ENCODE measurements at regions not wholly inside any gene's neighbourhood (a gene's known extent, or its start where the extent isn't known, plus 50 kb on each side); places are given as distances from the start of the nearest gene placed in this dataset.

DNA sequence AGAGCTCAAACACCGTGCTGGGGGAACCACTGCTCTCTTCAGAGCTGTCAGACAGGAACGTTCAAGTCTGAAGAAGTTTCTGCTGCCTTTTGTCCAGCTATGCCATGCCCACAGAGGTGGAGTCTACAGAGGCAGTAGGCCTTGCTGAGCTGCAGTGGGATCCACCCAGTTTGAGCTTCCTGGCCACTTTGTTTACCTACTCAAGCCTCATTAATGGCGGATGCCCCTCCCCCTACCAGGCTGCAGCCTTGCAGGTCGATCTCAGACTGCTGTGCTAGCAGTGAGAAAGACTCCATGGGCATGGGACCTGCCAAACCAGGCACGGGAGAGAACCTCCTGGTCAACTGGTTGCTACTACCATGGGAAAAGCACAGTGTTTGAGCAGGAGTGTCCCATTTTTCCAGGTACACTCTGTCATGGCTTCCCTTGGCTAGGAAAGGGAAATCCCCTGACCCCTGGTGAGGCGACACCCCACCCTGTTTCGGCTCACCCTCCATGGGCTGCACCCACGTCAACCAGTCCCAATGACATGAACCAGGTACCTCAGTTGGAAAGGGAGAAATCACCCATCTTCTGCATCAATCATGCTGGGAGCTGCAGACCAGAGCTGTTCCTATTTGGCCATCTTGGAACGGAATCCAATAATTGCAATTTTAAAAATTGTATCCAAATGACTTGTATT is 246.9 kb upstream of the ADAMTS16 start:
- Histone ChIP-seq H3K9me2 (ENCODE audit: insufficient read depth) (peaks cover 5% of the 10 kb centered on the region; the same call in 1 of the 2 replicates), H4K20me1 (replicated peaks; ENCODE audit: insufficient read depth) (no peaks in the 10 kb centered on the region), H3K27ac (ENCODE audit: low read depth) (no peak overlapping the region), H3K4me1 (ENCODE audit: insufficient read depth) (no peaks in the 10 kb centered on the region), H3K27me3 (ENCODE audit: insufficient read depth) (no peaks in the 10 kb centered on the region), H3K4me2 (no peak overlapping the region), H3F3A (replicated peaks; ENCODE audit: low read depth) (no peaks in the 10 kb centered on the region), H2AFZ (peak overlapping the region; percentile 56; the same call in 1 of the 2 replicates), H3K36me3 (ENCODE audit: insufficient read depth) (no peaks in the 10 kb centered on the region), H3K79me2 (replicated peaks; ENCODE audit: insufficient read depth) (no peaks in the 10 kb centered on the region), H3K4me3 (no peak overlapping the region)
- peaks cover 2% of the 10 kb centered on the region; the same call in 1 of the 3 replicates for H3K9me3 Mint-ChIP-seq
- ATAC-seq (no peak), DNase-seq (ENCODE audit: low spot score) (no peak)
- H3K36me3 Mint-ChIP-seq (ENCODE audit: low read depth): no peaks in the 10 kb centered on the region
- peaks cover 2% of the 10 kb centered on the region for H3K27me3 Mint-ChIP-seq (ENCODE audit: insufficient read depth, low read depth, poor library complexity)
- no peaks in the 10 kb centered on the region for H3K4me1 Mint-ChIP-seq
- no peak overlapping the region for H3K27ac Mint-ChIP-seq
- no peak overlapping the region for H3K4me3 Mint-ChIP-seq
- TF ChIP-seq, protein P1, sequence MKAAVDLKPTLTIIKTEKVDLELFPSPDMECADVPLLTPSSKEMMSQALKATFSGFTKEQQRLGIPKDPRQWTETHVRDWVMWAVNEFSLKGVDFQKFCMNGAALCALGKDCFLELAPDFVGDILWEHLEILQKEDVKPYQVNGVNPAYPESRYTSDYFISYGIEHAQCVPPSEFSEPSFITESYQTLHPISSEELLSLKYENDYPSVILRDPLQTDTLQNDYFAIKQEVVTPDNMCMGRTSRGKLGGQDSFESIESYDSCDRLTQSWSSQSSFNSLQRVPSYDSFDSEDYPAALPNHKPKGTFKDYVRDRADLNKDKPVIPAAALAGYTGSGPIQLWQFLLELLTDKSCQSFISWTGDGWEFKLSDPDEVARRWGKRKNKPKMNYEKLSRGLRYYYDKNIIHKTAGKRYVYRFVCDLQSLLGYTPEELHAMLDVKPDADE (IDR thresholded peaks at IDR 0.05): no peak
- no peak for TF ChIP-seq EZH2phosphoT487 (IDR thresholded peaks at IDR 0.05; ENCODE audit: unreplicated experiment)
- TF ChIP-seq EZH2 (IDR thresholded peaks at IDR 0.05; ENCODE audit: low read depth, unreplicated experiment): no peak
- TF ChIP-seq, protein P2, sequence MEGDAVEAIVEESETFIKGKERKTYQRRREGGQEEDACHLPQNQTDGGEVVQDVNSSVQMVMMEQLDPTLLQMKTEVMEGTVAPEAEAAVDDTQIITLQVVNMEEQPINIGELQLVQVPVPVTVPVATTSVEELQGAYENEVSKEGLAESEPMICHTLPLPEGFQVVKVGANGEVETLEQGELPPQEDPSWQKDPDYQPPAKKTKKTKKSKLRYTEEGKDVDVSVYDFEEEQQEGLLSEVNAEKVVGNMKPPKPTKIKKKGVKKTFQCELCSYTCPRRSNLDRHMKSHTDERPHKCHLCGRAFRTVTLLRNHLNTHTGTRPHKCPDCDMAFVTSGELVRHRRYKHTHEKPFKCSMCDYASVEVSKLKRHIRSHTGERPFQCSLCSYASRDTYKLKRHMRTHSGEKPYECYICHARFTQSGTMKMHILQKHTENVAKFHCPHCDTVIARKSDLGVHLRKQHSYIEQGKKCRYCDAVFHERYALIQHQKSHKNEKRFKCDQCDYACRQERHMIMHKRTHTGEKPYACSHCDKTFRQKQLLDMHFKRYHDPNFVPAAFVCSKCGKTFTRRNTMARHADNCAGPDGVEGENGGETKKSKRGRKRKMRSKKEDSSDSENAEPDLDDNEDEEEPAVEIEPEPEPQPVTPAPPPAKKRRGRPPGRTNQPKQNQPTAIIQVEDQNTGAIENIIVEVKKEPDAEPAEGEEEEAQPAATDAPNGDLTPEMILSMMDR (conservative IDR thresholded peaks at IDR 0.05; ENCODE audit: low read depth in 2 of 2): no peak
- TF ChIP-seq JUNB (IDR thresholded peaks at IDR 0.05; ENCODE audit: unreplicated experiment): no peak
- TF ChIP-seq CREB1 (CRISPR knock-in tag; IDR thresholded peaks at IDR 0.05; ENCODE audit: low read depth): no peak
- TF ChIP-seq, protein P3, sequence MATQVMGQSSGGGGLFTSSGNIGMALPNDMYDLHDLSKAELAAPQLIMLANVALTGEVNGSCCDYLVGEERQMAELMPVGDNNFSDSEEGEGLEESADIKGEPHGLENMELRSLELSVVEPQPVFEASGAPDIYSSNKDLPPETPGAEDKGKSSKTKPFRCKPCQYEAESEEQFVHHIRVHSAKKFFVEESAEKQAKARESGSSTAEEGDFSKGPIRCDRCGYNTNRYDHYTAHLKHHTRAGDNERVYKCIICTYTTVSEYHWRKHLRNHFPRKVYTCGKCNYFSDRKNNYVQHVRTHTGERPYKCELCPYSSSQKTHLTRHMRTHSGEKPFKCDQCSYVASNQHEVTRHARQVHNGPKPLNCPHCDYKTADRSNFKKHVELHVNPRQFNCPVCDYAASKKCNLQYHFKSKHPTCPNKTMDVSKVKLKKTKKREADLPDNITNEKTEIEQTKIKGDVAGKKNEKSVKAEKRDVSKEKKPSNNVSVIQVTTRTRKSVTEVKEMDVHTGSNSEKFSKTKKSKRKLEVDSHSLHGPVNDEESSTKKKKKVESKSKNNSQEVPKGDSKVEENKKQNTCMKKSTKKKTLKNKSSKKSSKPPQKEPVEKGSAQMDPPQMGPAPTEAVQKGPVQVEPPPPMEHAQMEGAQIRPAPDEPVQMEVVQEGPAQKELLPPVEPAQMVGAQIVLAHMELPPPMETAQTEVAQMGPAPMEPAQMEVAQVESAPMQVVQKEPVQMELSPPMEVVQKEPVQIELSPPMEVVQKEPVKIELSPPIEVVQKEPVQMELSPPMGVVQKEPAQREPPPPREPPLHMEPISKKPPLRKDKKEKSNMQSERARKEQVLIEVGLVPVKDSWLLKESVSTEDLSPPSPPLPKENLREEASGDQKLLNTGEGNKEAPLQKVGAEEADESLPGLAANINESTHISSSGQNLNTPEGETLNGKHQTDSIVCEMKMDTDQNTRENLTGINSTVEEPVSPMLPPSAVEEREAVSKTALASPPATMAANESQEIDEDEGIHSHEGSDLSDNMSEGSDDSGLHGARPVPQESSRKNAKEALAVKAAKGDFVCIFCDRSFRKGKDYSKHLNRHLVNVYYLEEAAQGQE (IDR thresholded peaks at IDR 0.05; ENCODE audit: unreplicated experiment): no peak
- TF ChIP-seq NANOG (IDR thresholded peaks at IDR 0.05; ENCODE audit: borderline replicate concordance): no peak
- TF ChIP-seq POLR2AphosphoS5 (IDR thresholded peaks at IDR 0.05; ENCODE audit: low read depth): no peak
- TF ChIP-seq ZNF114 (CRISPR knock-in tag; IDR thresholded peaks at IDR 0.05): no peak
- no peak for TF ChIP-seq STAT1 (IDR thresholded peaks at IDR 0.05; ENCODE audit: unreplicated experiment)
- no peak for TF ChIP-seq ZNF331 (CRISPR knock-in tag; IDR thresholded peaks at IDR 0.05; ENCODE audit: low read depth)

Measured in GM23338 (cell line).